K562 (cell line): ENCODE measurements at regions not wholly inside any gene's neighbourhood (a gene's known extent, or its start where the extent isn't known, plus 50 kb on each side); places are given as distances from the start of the nearest gene placed in this dataset.

ENCODE experiments used
- ATAC-seq: fragments of 200-7000 bp; cut with Tn5 transposase; 3 replicates; pipeline ENCODE4 v1.9.1; 2020; ENCODE audit warnings: moderate library complexity
- BruUV-seq: library from RNA; stranded (reverse); fragments of 400-500 nt; replicated peaks from 2 replicates; lab custom pipeline; 2021; lab: Mats Ljungman, UMichigan
- CTCF ChIA-PET: fragments of 300-600 bp; formaldehyde crosslinking; extraction: SDS; loops from one replicate; lab custom pipeline; 2021; ENCODE audit warnings: low intra/inter-chr PET ratio; lab: Yijun Ruan, JAX
- POLR2A ChIA-PET: fragments of 300-600, 350-650 bp; sonication (Branson Sonifier 250); formaldehyde crosslinking; extraction: SDS; loops from one replicate; lab custom pipeline; 2021; ENCODE audit warnings: antibody characterized with exemption, inconsistent platforms; lab: Yijun Ruan, JAX
- DNase-seq, 4 experiments: peaks; one replicate each; pipeline versions ENCODE4 v3.0.0 to v3.0.0-alpha.2; 2011 to 2018; ENCODE audit warnings: low spot score in 3 of 4, mixed read lengths in 3 of 4; ENCODE audit errors: extremely low read depth in 1 of 4
- FAIRE-seq: peaks from 2 replicates; lab custom pipeline; 2011; peaks lifted over from hg19 to GRCh38; lab: Jason Lieb, UNC
- H2AFZ ChIP-seq: 2 replicates; pipeline ENCODE4 v1.6.0; 2011; ENCODE audit warnings: low read depth, low read length, control low read depth, inconsistent platforms
- H3K27ac ChIP-seq: fragments of 200-600 bp; 3 replicates; pipeline ENCODE4 v1.8.0; 2011; ENCODE audit warnings: low read depth, mild to moderate bottlenecking, control low read depth, inconsistent platforms, low read length, moderate library complexity, mixed read lengths; ENCODE audit errors: extremely low read depth
- H3K27me3 ChIP-seq, 2 experiments: fragments of 300-600 bp in 1 of 2; 2 replicates in 1 of 2; 3 replicates in 1 of 2; pipeline versions ENCODE4 v1.6.0 to v1.8.0; 2011; ENCODE audit warnings: inconsistent platforms in 2 of 2, low read length in 2 of 2, mild to moderate bottlenecking in 1 of 2, mixed read lengths in 1 of 2, moderate library complexity in 1 of 2; ENCODE audit not compliant: control insufficient read depth in 2 of 2, insufficient read depth in 2 of 2
- H3K36me3 ChIP-seq: fragments of 300-600 bp; 3 replicates; pipeline ENCODE4 v1.8.0; 2011; ENCODE audit warnings: mild to moderate bottlenecking, low read length, inconsistent platforms; ENCODE audit not compliant: control insufficient read depth, insufficient read depth
- H3K4me1 ChIP-seq, 2 experiments: fragments of 200-600 bp in 1 of 2; replicated peaks in 1 of 2; 2 replicates in 1 of 2; 3 replicates in 1 of 2; pipeline versions ENCODE4 v1.5.1 to v1.8.0; 2011; ENCODE audit warnings: inconsistent platforms in 2 of 2, low read length in 2 of 2, mild to moderate bottlenecking in 1 of 2, mixed read lengths in 1 of 2, moderate library complexity in 1 of 2; ENCODE audit not compliant: control insufficient read depth in 2 of 2, insufficient read depth in 2 of 2
- H3K4me2 ChIP-seq: 2 replicates; pipeline ENCODE4 v1.6.1; 2011; ENCODE audit warnings: low read length, control low read depth, inconsistent platforms, mixed read lengths; ENCODE audit not compliant: insufficient read depth
- H3K4me3 ChIP-seq: fragments of 200-600 bp; sonication (generic), shearing (Covaris generic); 2 replicates; pipeline ENCODE4 v1.5.1; 2016; ENCODE audit warnings: control low read depth, inconsistent platforms
- H3K79me2 ChIP-seq: fragments of 200-600 bp; 3 replicates; pipeline ENCODE4 v1.8.0; 2011; ENCODE audit warnings: low read length, inconsistent platforms; ENCODE audit not compliant: control insufficient read depth, insufficient read depth
- H3K9ac ChIP-seq, 2 experiments: 2 replicates each; pipeline versions ENCODE4 v1.6.0 to v1.6.1; 2011; ENCODE audit warnings: low read depth in 2 of 2, low read length in 2 of 2, control low read depth in 1 of 2, inconsistent platforms in 1 of 2, mild to moderate bottlenecking in 1 of 2, mixed read lengths in 1 of 2; ENCODE audit not compliant: insufficient read depth in 1 of 2
- H3K9me1 ChIP-seq: one replicate; pipeline ENCODE4 v1.6.0; 2011; ENCODE audit warnings: inconsistent platforms, mild to moderate bottlenecking, low read length, moderate library complexity; ENCODE audit not compliant: control insufficient read depth, insufficient read depth
- H3K9me3 ChIP-seq: replicated peaks from 2 replicates; pipeline ENCODE4 v1.5.1; 2011; ENCODE audit warnings: low read depth, low read length, inconsistent platforms; ENCODE audit not compliant: control insufficient read depth, insufficient read depth
- H4K20me1 ChIP-seq: replicated peaks from 2 replicates; pipeline ENCODE4 v1.6.1; 2011; ENCODE audit warnings: low read length, inconsistent platforms, mixed read lengths; ENCODE audit not compliant: control insufficient read depth, insufficient read depth
- SIN3B ChIP-seq: fragments of 450-650 bp; IDR thresholded peaks from 2 replicates; pipeline ENCODE4 v1.6.1; 2017; ENCODE audit warnings: low read depth, mild to moderate bottlenecking, moderate library complexity
- ZNF140 ChIP-seq: fragments of 250-450 bp; sonication (Bioruptor Pico); IDR thresholded peaks from 2 replicates; pipeline ENCODE4 v1.8.0; 2021; ENCODE audit warnings: moderate library complexity, mild to moderate bottlenecking, inconsistent platforms
- WGBS: fragments of 100-300 bp; shearing (Covaris generic); methylation state at CpG from one replicate; pipeline ENCODE4 v1.1.6; 2016; ENCODE audit warnings: low coverage, mixed read lengths; ENCODE audit not compliant: insufficient coverage; ENCODE audit errors: missing lambda C conversion rate; 5-methylcytosine and 5-hydroxymethylcytosine counted together
- in situ Hi-C: fragments of 300-500 bp; cut with MboI; formaldehyde crosslinking; loops from 4 replicates; pipeline ENCODE4 v1.15.0; 2018; ENCODE audit warnings: inconsistent platforms, mixed read lengths
- intact Hi-C: fragments of 100-400 bp; cut with micrococcal nuclease; formaldehyde crosslinking; loops from 2 replicates; pipeline ENCODE4 v1.14.2; 2022
- TF ChIP-seq, protein P1 (sequence below): fragments of 250-450 bp; sonication (Bioruptor Pico); IDR thresholded peaks from 2 replicates; pipeline ENCODE4 v1.9.0; 2021; ENCODE audit warnings: mild to moderate bottlenecking

DNA sequence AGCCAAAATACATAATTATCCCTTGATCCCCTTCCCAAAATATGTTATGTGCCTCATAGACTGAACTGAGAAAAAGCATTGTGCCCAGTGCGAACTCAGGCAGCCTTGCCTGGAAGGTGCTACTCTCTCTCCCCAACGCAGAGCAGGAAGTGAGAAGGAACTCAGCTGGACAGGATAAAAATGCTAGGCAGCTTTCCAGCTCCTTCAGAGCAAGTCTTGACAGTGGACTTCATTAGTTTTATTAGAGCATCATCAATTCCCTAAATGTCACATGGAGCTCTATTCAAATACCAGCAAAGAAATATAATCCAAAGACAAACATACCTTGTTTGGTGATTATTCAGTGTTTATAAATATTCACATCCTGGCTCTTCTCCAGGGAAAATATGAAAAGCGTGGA, 202.4 kb downstream of the RFC3 start:
- H3K9me1 ChIP-seq = no peaks in the 10 kb centered on the region
- intact Hi-C loops (no loop called here), in situ Hi-C loops (no loop called here)
- TF ChIP-seq, protein P1, sequence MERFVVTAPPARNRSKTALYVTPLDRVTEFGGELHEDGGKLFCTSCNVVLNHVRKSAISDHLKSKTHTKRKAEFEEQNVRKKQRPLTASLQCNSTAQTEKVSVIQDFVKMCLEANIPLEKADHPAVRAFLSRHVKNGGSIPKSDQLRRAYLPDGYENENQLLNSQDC = no peak
- no peak for TF ChIP-seq ZNF140
- BruUV-seq = no TSS peak
- no peaks in the 10 kb centered on the region for H3K9me3 ChIP-seq
- H3K27me3 ChIP-seq = no peaks in the 10 kb centered on the region
- no peak overlapping the region for H2AFZ ChIP-seq
- WGBS = 0% methylated on average over 3 of the region's 3 CpGs
- H3K36me3 ChIP-seq = no peaks in the 10 kb centered on the region
- POLR2A ChIA-PET = interaction anchor here (1.0 kb wide), 1 partner anchor 10 kb away, joined by 3 read pairs; no protein-coding TSS in a partner anchor
- H3K4me3 ChIP-seq = no peak overlapping the region
- ATAC-seq = no peak
- CTCF ChIA-PET = no interaction called here
- no peak for DNase-seq
- no peak overlapping the region for H3K9ac ChIP-seq
- no peak for FAIRE-seq
- no peaks in the 10 kb centered on the region for H4K20me1 ChIP-seq
- no peak overlapping the region for H3K4me2 ChIP-seq
- H3K4me1 ChIP-seq = no peaks in the 10 kb centered on the region
- no peak overlapping the region for H3K27ac ChIP-seq
- no peaks in the 10 kb centered on the region for H3K79me2 ChIP-seq

DNA sequence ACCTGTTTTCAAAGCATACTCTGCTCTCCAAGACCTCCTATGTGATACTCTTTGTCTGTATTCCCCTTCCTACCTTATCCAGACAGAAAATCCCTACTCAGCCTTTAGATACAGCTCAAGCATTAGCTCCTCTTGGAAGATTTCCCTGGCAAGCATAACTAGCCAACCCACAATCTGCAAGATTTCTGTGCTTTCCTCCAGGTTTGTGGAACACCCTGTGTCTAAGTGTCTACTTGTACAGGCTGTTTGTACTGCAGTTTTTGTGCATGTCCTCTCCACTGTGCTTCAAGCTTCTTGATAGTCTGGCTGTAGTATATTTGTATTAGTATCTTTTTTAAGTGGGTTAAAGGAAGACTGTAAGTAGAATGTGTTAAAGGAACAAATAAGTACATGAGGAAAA, 203.7 kb downstream of the RFC3 start:
- Histone ChIP-seq H3K4me1 (no peaks in the 10 kb centered on the region), H2AFZ (no peak overlapping the region), H3K9me3 (no peaks in the 10 kb centered on the region), H3K4me3 (no peak overlapping the region), H3K27me3 (no peaks in the 10 kb centered on the region), H4K20me1 (no peaks in the 10 kb centered on the region), H3K79me2 (no peaks in the 10 kb centered on the region), H3K27ac (no peak overlapping the region), H3K9ac (no peak overlapping the region), H3K36me3 (no peaks in the 10 kb centered on the region), H3K9me1 (no peaks in the 10 kb centered on the region), H3K4me2 (no peak overlapping the region)
- intact Hi-C loops (no loop called here), in situ Hi-C loops (no loop called here)
- ATAC-seq (no peak), FAIRE-seq (no peak), DNase-seq (no peak)
- no peak for TF ChIP-seq SIN3B
- ChIA-PET CTCF (no interaction called here), POLR2A (interaction anchor here (0.7 kb wide), 1 partner anchor 8 kb away, joined by 3 read pairs; no protein-coding TSS in a partner anchor)
- no TSS peak for BruUV-seq
